Mucosa of descending colon (tissue), 3 donors: ENCODE measurements at regions not wholly inside any gene's neighbourhood (a gene's known extent, or its start where the extent isn't known, plus 50 kb on each side); places are given as distances from the start of the nearest gene placed in this dataset.
A peak's percentile ranks its signal among the peaks of the same experiment; 100 is the strongest.

Experiments
- ATAC-seq: fragments of 200-7000 bp; cut with Tn5 transposase; one replicate; pipeline ENCODE4 v1.9.1; 2020; ENCODE audit warnings: mild to moderate bottlenecking, moderate library complexity
- DNase-seq, 3 donors: peaks; one replicate each; pipeline ENCODE4 v3.0.0-alpha.2; 2020
- H3K36me3 ChIP-seq: fragments of 200-600 bp; one replicate; pipeline ENCODE4 v1.8.0; 2021; ENCODE audit warnings: low read depth, mild to moderate bottlenecking
- H3K4me1 ChIP-seq: fragments of 200-600 bp; one replicate; pipeline ENCODE4 v1.8.0; 2021; ENCODE audit warnings: low read depth, mild to moderate bottlenecking
- H3K4me3 ChIP-seq: fragments of 200-600 bp; one replicate; pipeline ENCODE4 v1.8.0; 2021; ENCODE audit warnings: mild to moderate bottlenecking
- H3K9me3 ChIP-seq: fragments of 200-600 bp; one replicate; pipeline ENCODE4 v1.8.0; 2021; ENCODE audit warnings: mild to moderate bottlenecking
- intact Hi-C, 2 donors: fragments of 100-400 bp; cut with DNase I in 1 of 2; cut with micrococcal nuclease in 1 of 2; formaldehyde crosslinking; loops; one replicate each; pipeline versions ENCODE4 v1.11.0 to v1.11.1; 2022; cut with DNase I, micrococcal nuclease
- TF ChIP-seq, protein P1 (sequence below): fragments of 200-600 bp; IDR thresholded peaks from one replicate; pipeline ENCODE4 v1.8.0; 2022; ENCODE audit warnings: antibody characterized with exemption, mild to moderate bottlenecking
- donor health status: DM: no; HTN: no; CAD: no; lungs with moderate emphysema.
- donor health status: DM: no; HTN: no; CAD: no.
- donor health status: DM: no; HTN: yes; CAD: no.

- TF ChIP-seq, protein P1, sequence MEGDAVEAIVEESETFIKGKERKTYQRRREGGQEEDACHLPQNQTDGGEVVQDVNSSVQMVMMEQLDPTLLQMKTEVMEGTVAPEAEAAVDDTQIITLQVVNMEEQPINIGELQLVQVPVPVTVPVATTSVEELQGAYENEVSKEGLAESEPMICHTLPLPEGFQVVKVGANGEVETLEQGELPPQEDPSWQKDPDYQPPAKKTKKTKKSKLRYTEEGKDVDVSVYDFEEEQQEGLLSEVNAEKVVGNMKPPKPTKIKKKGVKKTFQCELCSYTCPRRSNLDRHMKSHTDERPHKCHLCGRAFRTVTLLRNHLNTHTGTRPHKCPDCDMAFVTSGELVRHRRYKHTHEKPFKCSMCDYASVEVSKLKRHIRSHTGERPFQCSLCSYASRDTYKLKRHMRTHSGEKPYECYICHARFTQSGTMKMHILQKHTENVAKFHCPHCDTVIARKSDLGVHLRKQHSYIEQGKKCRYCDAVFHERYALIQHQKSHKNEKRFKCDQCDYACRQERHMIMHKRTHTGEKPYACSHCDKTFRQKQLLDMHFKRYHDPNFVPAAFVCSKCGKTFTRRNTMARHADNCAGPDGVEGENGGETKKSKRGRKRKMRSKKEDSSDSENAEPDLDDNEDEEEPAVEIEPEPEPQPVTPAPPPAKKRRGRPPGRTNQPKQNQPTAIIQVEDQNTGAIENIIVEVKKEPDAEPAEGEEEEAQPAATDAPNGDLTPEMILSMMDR, result no peak
- no peaks in the 10 kb centered on the region for H3K4me1 ChIP-seq
- DNase-seq (peak in 1 of 3 donors; percentile 36), ATAC-seq (peak; percentile 9)
- intact Hi-C loops, result no loop called here
- H3K36me3 ChIP-seq, result no peaks in the 10 kb centered on the region
- no peaks in the 10 kb centered on the region for H3K9me3 ChIP-seq
- H3K4me3 ChIP-seq, result no peak overlapping the region
These were observed 644.6 kb downstream of the PRR16 start for GRCh38 chr5:121108725-121109124.

DNA sequence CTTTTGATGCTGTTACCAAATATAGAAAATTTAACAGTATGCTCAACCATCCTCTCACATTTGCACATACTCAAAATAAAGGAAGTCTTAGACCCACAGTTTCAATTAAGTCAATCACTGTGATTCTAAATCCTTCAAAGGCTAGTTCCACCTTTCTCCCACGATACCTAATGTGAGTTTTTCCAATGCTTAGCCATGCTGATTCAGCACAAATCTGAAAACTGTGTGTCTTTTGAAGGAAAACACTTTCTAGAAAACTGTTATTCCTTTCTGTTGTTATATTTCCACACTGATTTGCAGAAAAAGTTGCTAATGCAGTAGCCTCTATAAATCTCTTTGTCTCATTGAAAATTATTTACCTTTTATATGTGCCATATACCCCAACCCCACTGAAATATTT is 645.7 kb downstream of the PRR16 start:
- no peak overlapping the region for H3K4me3 ChIP-seq
- intact Hi-C loops, result no loop called here
- TF ChIP-seq, protein P1, result no peak
- DNase-seq (no peak), ATAC-seq (no peak)
- no peaks in the 10 kb centered on the region for H3K36me3 ChIP-seq
- H3K4me1 ChIP-seq, result no peaks in the 10 kb centered on the region
- no peaks in the 10 kb centered on the region for H3K9me3 ChIP-seq

GRCh38 chr5:121121786-121122185 is 657.7 kb downstream of the PRR16 start:
- ATAC-seq (no peak), DNase-seq (no peak)
- Histone ChIP-seq H3K36me3 (no peaks in the 10 kb centered on the region), H3K4me1 (no peaks in the 10 kb centered on the region), H3K4me3 (no peak overlapping the region), H3K9me3 (no peaks in the 10 kb centered on the region)
- TF ChIP-seq, protein P1, result no peak
- intact Hi-C loops, result no loop called here

DNA sequence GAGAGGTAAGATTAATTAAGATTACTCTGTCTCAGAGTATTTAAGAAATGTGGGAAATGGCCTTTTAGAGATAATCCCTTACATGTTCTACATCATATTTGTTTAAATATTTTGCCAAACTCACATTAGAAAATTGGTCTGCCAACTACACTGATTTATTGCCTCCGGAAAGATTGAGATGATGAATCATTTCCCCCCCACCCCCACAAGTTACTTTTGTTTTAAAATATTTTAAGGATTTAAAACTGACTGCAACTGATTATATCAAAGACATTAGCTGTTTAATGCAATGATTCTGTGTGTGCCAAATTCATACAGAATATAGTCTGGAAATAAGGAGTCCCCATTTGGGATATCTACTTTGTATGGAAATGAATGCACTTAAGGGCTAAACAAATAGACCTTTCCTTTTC is 674.4 kb downstream of the PRR16 start:
- TF ChIP-seq, protein P1, result no peak
- no peak overlapping the region for H3K4me3 ChIP-seq
- H3K36me3 ChIP-seq, result no peaks in the 10 kb centered on the region
- DNase-seq (no peak), ATAC-seq (no peak)
- no peaks in the 10 kb centered on the region for H3K9me3 ChIP-seq
- no peaks in the 10 kb centered on the region for H3K4me1 ChIP-seq
- intact Hi-C loops, result no loop called here

GRCh38 chr5:121138952-121139351 is 674.9 kb downstream of the PRR16 start:
- H3K9me3 ChIP-seq, result no peaks in the 10 kb centered on the region
- no peaks in the 10 kb centered on the region for H3K36me3 ChIP-seq
- DNase-seq (no peak), ATAC-seq (no peak)
- intact Hi-C loops, result no loop called here
- no peak overlapping the region for H3K4me3 ChIP-seq
- H3K4me1 ChIP-seq, result no peaks in the 10 kb centered on the region
- TF ChIP-seq, protein P1, result no peak

- intact Hi-C loops, result no loop called here
- no peak for ATAC-seq
These were observed 680.7 kb downstream of the PRR16 start for GRCh38 chr5:121144764-121145163.

More at GRCh38 chr5:121144764-121145163, 680.7 kb downstream of the PRR16 start:
- Histone ChIP-seq H3K36me3 (no peaks in the 10 kb centered on the region), H3K4me3 (no peak overlapping the region), H3K4me1 (no peaks in the 10 kb centered on the region), H3K9me3 (no peaks in the 10 kb centered on the region)
- no peak for DNase-seq
- TF ChIP-seq, protein P1, result no peak
